Panc1 (cell line): ENCODE measurements at regions not wholly inside any gene's neighbourhood (a gene's known extent, or its start where the extent isn't known, plus 50 kb on each side); places are given as distances from the start of the nearest gene placed in this dataset.

Source experiments
- ATAC-seq: fragments of 200-7000 bp; cut with Tn5 transposase; 2 replicates; pipeline ENCODE4 v1.9.1; 2020; ENCODE audit warnings: mild to moderate bottlenecking, moderate library complexity
- BruUV-seq: library from RNA; stranded (reverse); fragments of 400-500 nt; replicated peaks from 2 replicates; lab custom pipeline; 2021; lab: Mats Ljungman, UMichigan
- CTCF ChIA-PET: fragments of 300-600 bp; sonication (Branson Sonifier 250); formaldehyde crosslinking; loops from one replicate; lab custom pipeline; 2022; ENCODE audit warnings: antibody characterized with exemption; lab: Charles Lee
- POLR2A ChIA-PET: fragments of 300-600 bp; sonication (Branson Sonifier 250); formaldehyde crosslinking; loops from one replicate; lab custom pipeline; 2022; ENCODE audit warnings: antibody characterized with exemption; lab: Charles Lee
- DNase-seq: peaks from one replicate; pipeline ENCODE4 v3.0.0-alpha.2; 2010; ENCODE audit warnings: low read depth, low spot score
- H3K27ac ChIP-seq: 2 replicates; pipeline ENCODE4 v1.5.1; 2011; ENCODE audit warnings: mild to moderate bottlenecking, low read length, inconsistent platforms
- H3K27me3 ChIP-seq: fragments of 200-500 bp; sonication (Bioruptor generic); 2 replicates; pipeline ENCODE4 v1.6.0; 2014; ENCODE audit warnings: low read length, inconsistent platforms; ENCODE audit not compliant: control insufficient read depth, insufficient read depth
- H3K36me3 ChIP-seq: fragments of 200-500 bp; sonication (Bioruptor generic); 2 replicates; pipeline ENCODE4 v1.5.1; 2014; ENCODE audit warnings: inconsistent platforms, mild to moderate bottlenecking, low read length, moderate library complexity; ENCODE audit not compliant: control insufficient read depth, insufficient read depth
- H3K4me1 ChIP-seq: 2 replicates; pipeline ENCODE4 v1.5.1; 2011; ENCODE audit warnings: inconsistent platforms, mild to moderate bottlenecking, low read length, moderate library complexity; ENCODE audit not compliant: control insufficient read depth, insufficient read depth
- H3K4me3 ChIP-seq, 2 experiments: 2 replicates each; pipeline ENCODE4 v1.5.1; 2011 to 2012; ENCODE audit warnings: low read depth in 2 of 2, low read length in 2 of 2, mild to moderate bottlenecking in 2 of 2, inconsistent platforms in 1 of 2, moderate library complexity in 1 of 2
- H3K9me3 ChIP-seq: fragments of 200-500 bp; sonication (Bioruptor generic); 2 replicates; pipeline ENCODE4 v1.5.1; 2014; ENCODE audit warnings: low read depth, mild to moderate bottlenecking, inconsistent platforms, low read length, moderate library complexity; ENCODE audit not compliant: control insufficient read depth, insufficient read depth
- CTCF ChIP-seq: fragments of 450-650 bp; IDR thresholded peaks from 2 replicates; pipeline ENCODE4 v1.5.1; 2017; ENCODE audit warnings: mild to moderate bottlenecking
- POLR2AphosphoS5 ChIP-seq: IDR thresholded peaks from 2 replicates; pipeline ENCODE4 v1.6.1; 2012; ENCODE audit warnings: mild to moderate bottlenecking, low read depth, low read length, moderate library complexity
- SIN3A ChIP-seq: IDR thresholded peaks from 2 replicates; pipeline ENCODE4 v1.6.1; 2012; ENCODE audit warnings: low read depth, mild to moderate bottlenecking, low read length, moderate library complexity, borderline replicate concordance; ENCODE audit not compliant: insufficient read depth
- TCF7L2 ChIP-seq: IDR thresholded peaks from 2 replicates; pipeline ENCODE4 v1.6.1; 2011; ENCODE audit warnings: mild to moderate bottlenecking, low read depth, low read length, inconsistent platforms
- in situ Hi-C: cut with HindIII; loops from 2 replicates; pipeline ENCODE4 v1.10.0; 2016; ENCODE audit warnings: low sequenced_read_pairs, low pct_unique_long_range_greater_than_20kb
- intact Hi-C: fragments of 100-400 bp; cut with micrococcal nuclease; formaldehyde crosslinking; loops from one replicate; pipeline ENCODE4 v1.10.0; 2022; ENCODE audit not compliant: unreplicated experiment
- TF ChIP-seq, protein P1 (sequence below), 2 experiments: IDR thresholded peaks; 2 replicates each; pipeline ENCODE4 v1.6.1; 2011 to 2012; ENCODE audit warnings: low read depth in 2 of 2, control low read depth in 1 of 2, low read length in 1 of 2, mild to moderate bottlenecking in 1 of 2, moderate library complexity in 1 of 2; ENCODE audit not compliant: insufficient read depth in 1 of 2

GRCh38 chr6:147853574-147853973 lies 345.1 kb downstream of the SAMD5 start:
- no peak for TF ChIP-seq POLR2AphosphoS5
- TF ChIP-seq, protein P1, sequence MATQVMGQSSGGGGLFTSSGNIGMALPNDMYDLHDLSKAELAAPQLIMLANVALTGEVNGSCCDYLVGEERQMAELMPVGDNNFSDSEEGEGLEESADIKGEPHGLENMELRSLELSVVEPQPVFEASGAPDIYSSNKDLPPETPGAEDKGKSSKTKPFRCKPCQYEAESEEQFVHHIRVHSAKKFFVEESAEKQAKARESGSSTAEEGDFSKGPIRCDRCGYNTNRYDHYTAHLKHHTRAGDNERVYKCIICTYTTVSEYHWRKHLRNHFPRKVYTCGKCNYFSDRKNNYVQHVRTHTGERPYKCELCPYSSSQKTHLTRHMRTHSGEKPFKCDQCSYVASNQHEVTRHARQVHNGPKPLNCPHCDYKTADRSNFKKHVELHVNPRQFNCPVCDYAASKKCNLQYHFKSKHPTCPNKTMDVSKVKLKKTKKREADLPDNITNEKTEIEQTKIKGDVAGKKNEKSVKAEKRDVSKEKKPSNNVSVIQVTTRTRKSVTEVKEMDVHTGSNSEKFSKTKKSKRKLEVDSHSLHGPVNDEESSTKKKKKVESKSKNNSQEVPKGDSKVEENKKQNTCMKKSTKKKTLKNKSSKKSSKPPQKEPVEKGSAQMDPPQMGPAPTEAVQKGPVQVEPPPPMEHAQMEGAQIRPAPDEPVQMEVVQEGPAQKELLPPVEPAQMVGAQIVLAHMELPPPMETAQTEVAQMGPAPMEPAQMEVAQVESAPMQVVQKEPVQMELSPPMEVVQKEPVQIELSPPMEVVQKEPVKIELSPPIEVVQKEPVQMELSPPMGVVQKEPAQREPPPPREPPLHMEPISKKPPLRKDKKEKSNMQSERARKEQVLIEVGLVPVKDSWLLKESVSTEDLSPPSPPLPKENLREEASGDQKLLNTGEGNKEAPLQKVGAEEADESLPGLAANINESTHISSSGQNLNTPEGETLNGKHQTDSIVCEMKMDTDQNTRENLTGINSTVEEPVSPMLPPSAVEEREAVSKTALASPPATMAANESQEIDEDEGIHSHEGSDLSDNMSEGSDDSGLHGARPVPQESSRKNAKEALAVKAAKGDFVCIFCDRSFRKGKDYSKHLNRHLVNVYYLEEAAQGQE (IDR thresholded peaks at IDR 0.05; ENCODE audit: insufficient read depth in 1 of 2, low read depth in 2 of 2, low read length in 1 of 2) = no peak
- no peak for TF ChIP-seq TCF7L2
- TF ChIP-seq CTCF = no peak
- TF ChIP-seq SIN3A = no peak
- BruUV-seq = no TSS peak
- intact Hi-C loops (no loop called here), in situ Hi-C loops (no loop called here)
- Histone ChIP-seq H3K4me3 (no peak overlapping the region), H3K36me3 (no peaks in the 10 kb centered on the region), H3K27me3 (no peaks in the 10 kb centered on the region), H3K4me1 (no peaks in the 10 kb centered on the region), H3K9me3 (no peaks in the 10 kb centered on the region), H3K27ac (no peak overlapping the region)
- ChIA-PET CTCF (no interaction called here), POLR2A (no interaction called here)
- ATAC-seq (no peak), DNase-seq (no peak)

DNA sequence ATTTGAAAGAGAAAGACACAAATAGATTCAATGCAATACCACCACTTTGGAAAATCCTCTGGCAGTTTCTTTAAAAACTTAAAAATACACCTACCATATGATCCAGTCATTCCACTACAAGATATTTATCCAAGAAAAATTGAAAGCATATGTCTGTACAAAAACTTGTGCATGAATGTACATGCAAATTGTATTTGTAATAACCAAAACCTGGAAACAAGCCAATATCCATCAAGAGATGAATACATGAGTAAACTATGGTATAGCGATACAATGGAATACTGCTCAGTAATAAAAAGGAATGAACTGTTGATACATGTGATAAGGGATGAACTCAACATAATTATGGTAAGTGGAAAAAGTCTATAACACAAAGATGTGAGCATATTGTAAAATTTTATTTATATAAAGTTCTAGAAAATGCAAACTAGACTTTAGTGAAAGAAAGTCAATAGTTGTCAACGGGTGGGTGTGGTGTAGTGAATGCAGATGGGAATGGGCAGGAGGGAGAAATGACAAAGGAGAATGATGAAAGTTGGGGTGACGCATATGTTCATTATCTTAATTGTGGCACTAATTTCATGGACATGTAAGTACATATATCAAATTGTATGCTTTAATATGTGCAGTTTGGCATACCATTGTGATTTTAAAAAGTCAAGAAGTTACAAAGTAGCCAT lies 347.5 kb downstream of the SAMD5 start:
- no peak overlapping the region for H3K27ac ChIP-seq
- intact Hi-C loops (no loop called here), in situ Hi-C loops (no loop called here)
- no TSS peak for BruUV-seq
- no peaks in the 10 kb centered on the region for H3K36me3 ChIP-seq
- DNase-seq (no peak), ATAC-seq (no peak)
- TF ChIP-seq, protein P1 (IDR thresholded peaks at IDR 0.05; ENCODE audit: insufficient read depth in 1 of 2, low read depth in 2 of 2, low read length in 1 of 2) = no peak
- TF ChIP-seq CTCF = no peak
- TF ChIP-seq POLR2AphosphoS5 = no peak
- TF ChIP-seq SIN3A = no peak
- no peak for TF ChIP-seq TCF7L2
- H3K27me3 ChIP-seq = no peaks in the 10 kb centered on the region
- POLR2A ChIA-PET = no interaction called here
- H3K9me3 ChIP-seq = no peaks in the 10 kb centered on the region
- no peaks in the 10 kb centered on the region for H3K4me1 ChIP-seq
- CTCF ChIA-PET = no interaction called here
- H3K4me3 ChIP-seq = no peak overlapping the region
